Peyer's patch (tissue), 4 donors: ENCODE measurements at regions not wholly inside any gene's neighbourhood (a gene's known extent, or its start where the extent isn't known, plus 50 kb on each side); places are given as distances from the start of the nearest gene placed in this dataset.

Experiments used
- POLR2A ChIP-seq, 2 donors: fragments of 450-650 bp; IDR thresholded peaks; one replicate each; pipeline ENCODE4 v1.5.1; 2017; ENCODE audit warnings: antibody characterized with exemption in 2 of 2, mild to moderate bottlenecking in 2 of 2, moderate library complexity in 2 of 2
- TF ChIP-seq, protein P1 (sequence below), 6 experiments: fragments of 450-650 bp in 4 of 6; fragments of 200-600 bp in 2 of 6; sonication (generic) in 1 of 6; IDR thresholded peaks; one replicate each; pipeline ENCODE4 v1.5.1; 2017 to 2019; ENCODE audit warnings: antibody characterized with exemption in 6 of 6, mild to moderate bottlenecking in 3 of 6, moderate library complexity in 1 of 6

DNA sequence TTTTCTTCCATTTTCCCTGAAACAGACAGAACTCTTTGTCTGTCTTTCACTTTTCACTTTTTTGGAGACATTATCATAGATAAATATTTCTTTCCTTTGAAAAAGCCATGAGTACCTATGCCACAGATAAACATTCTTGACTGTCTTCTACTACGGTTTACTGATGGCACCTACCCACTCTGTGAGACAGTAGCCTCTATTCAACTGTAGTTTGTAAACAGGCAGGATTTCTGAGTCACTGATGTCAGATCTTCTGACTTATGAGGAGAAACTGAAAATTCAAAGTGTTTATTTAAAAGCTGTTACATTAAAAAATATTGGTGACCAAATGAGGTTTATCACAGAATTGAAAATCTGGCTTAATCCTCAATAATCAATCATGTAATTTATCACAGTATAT is 658.4 kb downstream of the TOX3 start:
- TF ChIP-seq, protein P1, sequence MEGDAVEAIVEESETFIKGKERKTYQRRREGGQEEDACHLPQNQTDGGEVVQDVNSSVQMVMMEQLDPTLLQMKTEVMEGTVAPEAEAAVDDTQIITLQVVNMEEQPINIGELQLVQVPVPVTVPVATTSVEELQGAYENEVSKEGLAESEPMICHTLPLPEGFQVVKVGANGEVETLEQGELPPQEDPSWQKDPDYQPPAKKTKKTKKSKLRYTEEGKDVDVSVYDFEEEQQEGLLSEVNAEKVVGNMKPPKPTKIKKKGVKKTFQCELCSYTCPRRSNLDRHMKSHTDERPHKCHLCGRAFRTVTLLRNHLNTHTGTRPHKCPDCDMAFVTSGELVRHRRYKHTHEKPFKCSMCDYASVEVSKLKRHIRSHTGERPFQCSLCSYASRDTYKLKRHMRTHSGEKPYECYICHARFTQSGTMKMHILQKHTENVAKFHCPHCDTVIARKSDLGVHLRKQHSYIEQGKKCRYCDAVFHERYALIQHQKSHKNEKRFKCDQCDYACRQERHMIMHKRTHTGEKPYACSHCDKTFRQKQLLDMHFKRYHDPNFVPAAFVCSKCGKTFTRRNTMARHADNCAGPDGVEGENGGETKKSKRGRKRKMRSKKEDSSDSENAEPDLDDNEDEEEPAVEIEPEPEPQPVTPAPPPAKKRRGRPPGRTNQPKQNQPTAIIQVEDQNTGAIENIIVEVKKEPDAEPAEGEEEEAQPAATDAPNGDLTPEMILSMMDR (IDR thresholded peaks at IDR 0.05): no peak
- no peak for TF ChIP-seq POLR2A (IDR thresholded peaks at IDR 0.05)
